Ovary (tissue), 3 donors: ENCODE measurements at regions not wholly inside any gene's neighbourhood (a gene's known extent, or its start where the extent isn't known, plus 50 kb on each side); places are given as distances from the start of the nearest gene placed in this dataset.

Source experiments
- POLR2A ChIP-seq: fragments of 450-650 bp; IDR thresholded peaks from one replicate; pipeline ENCODE4 v1.6.1; 2017; ENCODE audit warnings: antibody characterized with exemption, mild to moderate bottlenecking, moderate library complexity
- TF ChIP-seq, protein P1 (sequence below), 3 donors: fragments of 450-650 bp in 2 of 3; fragments of 200-600 bp in 1 of 3; IDR thresholded peaks; one replicate each; pipeline versions ENCODE4 v1.5.1 to v1.8.0; 2016 to 2022; ENCODE audit warnings: antibody characterized with exemption in 3 of 3, mild to moderate bottlenecking in 1 of 3
- donor health status: DM: no; HTN: no; CAD: no.

GRCh38 chr6:8159966-8160365 lies 57.6 kb upstream of the EEF1E1 start:
- TF ChIP-seq POLR2A, result no peak
- TF ChIP-seq, protein P1, sequence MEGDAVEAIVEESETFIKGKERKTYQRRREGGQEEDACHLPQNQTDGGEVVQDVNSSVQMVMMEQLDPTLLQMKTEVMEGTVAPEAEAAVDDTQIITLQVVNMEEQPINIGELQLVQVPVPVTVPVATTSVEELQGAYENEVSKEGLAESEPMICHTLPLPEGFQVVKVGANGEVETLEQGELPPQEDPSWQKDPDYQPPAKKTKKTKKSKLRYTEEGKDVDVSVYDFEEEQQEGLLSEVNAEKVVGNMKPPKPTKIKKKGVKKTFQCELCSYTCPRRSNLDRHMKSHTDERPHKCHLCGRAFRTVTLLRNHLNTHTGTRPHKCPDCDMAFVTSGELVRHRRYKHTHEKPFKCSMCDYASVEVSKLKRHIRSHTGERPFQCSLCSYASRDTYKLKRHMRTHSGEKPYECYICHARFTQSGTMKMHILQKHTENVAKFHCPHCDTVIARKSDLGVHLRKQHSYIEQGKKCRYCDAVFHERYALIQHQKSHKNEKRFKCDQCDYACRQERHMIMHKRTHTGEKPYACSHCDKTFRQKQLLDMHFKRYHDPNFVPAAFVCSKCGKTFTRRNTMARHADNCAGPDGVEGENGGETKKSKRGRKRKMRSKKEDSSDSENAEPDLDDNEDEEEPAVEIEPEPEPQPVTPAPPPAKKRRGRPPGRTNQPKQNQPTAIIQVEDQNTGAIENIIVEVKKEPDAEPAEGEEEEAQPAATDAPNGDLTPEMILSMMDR (IDR thresholded peaks at IDR 0.05), result no peak
